B cell (primary cell): ENCODE measurements at regions not wholly inside any gene's neighbourhood (a gene's known extent, or its start where the extent isn't known, plus 50 kb on each side); places are given as distances from the start of the nearest gene placed in this dataset.

Source experiments
- ATAC-seq: fragments of 200-7000 bp; cut with Tn5 transposase; one replicate; pipeline ENCODE4 v1.10.0; 2021; ENCODE audit warnings: low read depth, mild to moderate bottlenecking, moderate number of reproducible peaks, moderate library complexity
- CTCF ChIA-PET: fragments of 350-600 bp; sonication (Branson Sonifier 250); formaldehyde crosslinking; loops from one replicate; lab custom pipeline; 2021; ENCODE audit warnings: antibody characterized with exemption, inconsistent platforms; lab: Charles Lee
- POLR2A ChIA-PET: fragments of 350-600 bp; sonication (Branson Sonifier 250); formaldehyde crosslinking; loops from one replicate; lab custom pipeline; 2021; ENCODE audit warnings: antibody characterized with exemption; lab: Charles Lee
- DNase-seq: peaks from one replicate; pipeline ENCODE4 v3.0.0; 2013
- H2AFZ ChIP-seq: 2 replicates; pipeline ENCODE4 v1.6.1; 2012; ENCODE audit warnings: mild to moderate bottlenecking, low read depth, low read length; ENCODE audit not compliant: insufficient read depth, poor library complexity, severe bottlenecking
- H3K27ac ChIP-seq, 2 donors: 1 replicate in 1 of 2; 2 replicates in 1 of 2; pipeline ENCODE4 v1.5.1; 2012 to 2013; ENCODE audit warnings: low read length in 2 of 2, mild to moderate bottlenecking in 2 of 2, moderate library complexity in 1 of 2
- H3K27me3 ChIP-seq, 4 experiments: fragments of 200-600 bp in 1 of 4; sonication (generic) in 1 of 4; replicated peaks in 1 of 4; 1 replicate in 2 of 4; 2 replicates in 2 of 4; pipeline versions ENCODE4 v1.6.1 to v1.7.0; 2013 to 2016; ENCODE audit warnings: low read length in 3 of 4, mild to moderate bottlenecking in 2 of 4, mixed read lengths in 1 of 4, moderate library complexity in 1 of 4; ENCODE audit not compliant: insufficient read depth in 4 of 4, control insufficient read depth in 3 of 4; ENCODE audit errors: control extremely low read depth in 1 of 4
- H3K36me3 ChIP-seq, 2 experiments: replicated peaks in 1 of 2; 1 replicate in 1 of 2; 2 replicates in 1 of 2; pipeline versions ENCODE4 v1.6.1 to v1.7.1; 2013; ENCODE audit warnings: low read length in 1 of 2; ENCODE audit not compliant: insufficient read depth in 2 of 2, control insufficient read depth in 1 of 2; ENCODE audit errors: control extremely low read depth in 1 of 2, extremely low read depth in 1 of 2
- H3K4me1 ChIP-seq, 2 donors: fragments of 200-600 bp in 1 of 2; sonication (generic) in 1 of 2; 1 replicate in 1 of 2; 2 replicates in 1 of 2; pipeline versions ENCODE4 v1.5.1 to v1.6.1; 2013 to 2017; ENCODE audit warnings: low read length in 2 of 2; ENCODE audit not compliant: control insufficient read depth in 2 of 2, insufficient read depth in 2 of 2
- H3K4me2 ChIP-seq: replicated peaks from 2 replicates; pipeline ENCODE3; 2012; ENCODE audit warnings: mild to moderate bottlenecking, low read depth, low read length; ENCODE audit not compliant: poor library complexity, severe bottlenecking
- H3K4me3 ChIP-seq, 5 experiments: fragments of 200-600 bp in 1 of 5; sonication (generic) in 1 of 5; 1 replicate in 3 of 5; 2 replicates in 2 of 5; pipeline versions ENCODE4 v1.5.1 to v1.7.0; 2011 to 2016; ENCODE audit warnings: low read length in 4 of 5, mild to moderate bottlenecking in 4 of 5, low read depth in 2 of 5, control low read depth in 1 of 5, moderate library complexity in 1 of 5; ENCODE audit not compliant: insufficient read depth in 1 of 5; ENCODE audit errors: control extremely low read depth in 1 of 5, extremely low read depth in 1 of 5
- H3K79me2 ChIP-seq: fragments of 200-600 bp; sonication (generic); one replicate; pipeline ENCODE4 v1.6.0; 2016; ENCODE audit warnings: low read length; ENCODE audit not compliant: control insufficient read depth, insufficient read depth
- H3K9ac ChIP-seq: fragments of 200-600 bp; sonication (generic); 2 replicates; pipeline ENCODE4 v1.6.1; 2017; ENCODE audit warnings: mild to moderate bottlenecking, low read length, moderate library complexity
- H3K9me3 ChIP-seq, 3 donors: one replicate each; pipeline versions ENCODE4 v1.6.1 to v1.7.1; 2013; ENCODE audit warnings: low read length in 2 of 3; ENCODE audit not compliant: control insufficient read depth in 2 of 3, insufficient read depth in 1 of 3; ENCODE audit errors: control extremely low read depth in 1 of 3
- H4K20me1 ChIP-seq: 2 replicates; pipeline ENCODE4 v1.6.0; 2012; ENCODE audit warnings: mild to moderate bottlenecking, low read length; ENCODE audit not compliant: insufficient read depth, control insufficient read depth, poor library complexity, severe bottlenecking
- H3K27ac Mint-ChIP-seq: one replicate; pipeline ENCODE4 v1.8.0; 2021; ENCODE audit warnings: mixed read lengths
- H3K27me3 Mint-ChIP-seq: one replicate; pipeline ENCODE4 v1.8.0; 2021; ENCODE audit warnings: mixed read lengths
- H3K4me1 Mint-ChIP-seq: one replicate; pipeline ENCODE4 v1.8.0; 2021; ENCODE audit warnings: mixed read lengths
- H3K4me3 Mint-ChIP-seq: one replicate; pipeline ENCODE4 v1.8.0; 2021; ENCODE audit warnings: mixed read lengths
- H3K9me3 Mint-ChIP-seq: one replicate; pipeline ENCODE4 v1.8.0; 2022; ENCODE audit warnings: mixed read lengths; ENCODE audit not compliant: insufficient read depth
- EZH2 ChIP-seq: IDR thresholded peaks from 2 replicates; pipeline ENCODE4 v1.6.1; 2012; ENCODE audit warnings: borderline replicate concordance, low read depth, mild to moderate bottlenecking, moderate library complexity, low read length; ENCODE audit not compliant: insufficient read depth, poor library complexity, severe bottlenecking
- WGBS: methylation state at CpG from one replicate; pipeline ENCODE4 v1.1.5; 2013; ENCODE audit warnings: missing lambda C conversion rate; ENCODE audit not compliant: insufficient coverage; 5-methylcytosine and 5-hydroxymethylcytosine counted together
- intact Hi-C: fragments of 100-400 bp; cut with micrococcal nuclease; formaldehyde crosslinking; loops from one replicate; pipeline ENCODE4 v1.10.0; 2022
- TF ChIP-seq, protein P1 (sequence below): fragments of 200-600 bp; IDR thresholded peaks from one replicate; pipeline ENCODE4 v1.8.0; 2022; ENCODE audit warnings: antibody characterized with exemption, mild to moderate bottlenecking

DNA sequence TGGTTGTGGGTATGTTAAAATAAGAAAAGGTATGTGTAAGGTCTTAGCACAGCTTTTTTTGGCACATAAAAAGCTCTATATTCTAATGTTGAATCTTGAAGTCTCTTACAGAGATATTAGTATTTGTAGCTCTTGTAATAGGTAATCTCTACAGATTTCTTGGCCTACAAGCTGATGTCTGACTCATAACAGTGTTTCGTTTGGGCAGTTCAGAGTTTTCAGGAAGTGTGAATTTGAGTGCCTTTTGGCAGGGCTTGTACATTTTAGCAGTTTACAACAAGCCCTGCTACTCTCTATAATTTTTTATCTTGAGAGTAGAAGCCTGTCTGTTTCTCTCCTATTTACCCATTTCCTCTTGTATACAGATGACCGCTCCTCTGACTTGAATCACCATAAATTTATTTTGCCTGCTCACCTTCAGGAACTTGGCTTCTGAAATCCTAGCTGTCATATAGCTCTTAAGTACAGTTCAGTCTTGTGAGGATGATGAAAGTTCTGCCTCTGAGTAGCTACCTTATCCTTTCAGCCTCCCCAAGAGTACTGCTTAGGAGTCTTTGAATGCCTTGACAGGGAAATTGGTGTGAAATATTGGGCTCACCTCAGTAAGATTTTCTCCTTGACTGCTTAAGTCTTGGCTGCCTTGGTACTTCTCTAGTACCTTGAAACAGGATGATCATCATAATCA lies 419.9 kb upstream of the RARB start:
- H3K4me3 ChIP-seq, result no peak overlapping the region
- Mint-ChIP-seq H3K9me3 (no peaks in the 10 kb centered on the region), H3K4me1 (no peaks in the 10 kb centered on the region), H3K4me3 (no peak overlapping the region), H3K27ac (no peak overlapping the region), H3K27me3 (no peaks in the 10 kb centered on the region)
- no peak overlapping the region for H2AFZ ChIP-seq
- TF ChIP-seq EZH2, result no peak
- TF ChIP-seq, protein P1, sequence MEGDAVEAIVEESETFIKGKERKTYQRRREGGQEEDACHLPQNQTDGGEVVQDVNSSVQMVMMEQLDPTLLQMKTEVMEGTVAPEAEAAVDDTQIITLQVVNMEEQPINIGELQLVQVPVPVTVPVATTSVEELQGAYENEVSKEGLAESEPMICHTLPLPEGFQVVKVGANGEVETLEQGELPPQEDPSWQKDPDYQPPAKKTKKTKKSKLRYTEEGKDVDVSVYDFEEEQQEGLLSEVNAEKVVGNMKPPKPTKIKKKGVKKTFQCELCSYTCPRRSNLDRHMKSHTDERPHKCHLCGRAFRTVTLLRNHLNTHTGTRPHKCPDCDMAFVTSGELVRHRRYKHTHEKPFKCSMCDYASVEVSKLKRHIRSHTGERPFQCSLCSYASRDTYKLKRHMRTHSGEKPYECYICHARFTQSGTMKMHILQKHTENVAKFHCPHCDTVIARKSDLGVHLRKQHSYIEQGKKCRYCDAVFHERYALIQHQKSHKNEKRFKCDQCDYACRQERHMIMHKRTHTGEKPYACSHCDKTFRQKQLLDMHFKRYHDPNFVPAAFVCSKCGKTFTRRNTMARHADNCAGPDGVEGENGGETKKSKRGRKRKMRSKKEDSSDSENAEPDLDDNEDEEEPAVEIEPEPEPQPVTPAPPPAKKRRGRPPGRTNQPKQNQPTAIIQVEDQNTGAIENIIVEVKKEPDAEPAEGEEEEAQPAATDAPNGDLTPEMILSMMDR, result no peak
- DNase-seq (no peak), ATAC-seq (no peak)
- no peaks in the 10 kb centered on the region for H4K20me1 ChIP-seq
- no peaks in the 10 kb centered on the region for H3K36me3 ChIP-seq
- no peaks in the 10 kb centered on the region for H3K4me1 ChIP-seq
- no peak overlapping the region for H3K27ac ChIP-seq
- H3K27me3 ChIP-seq, result no peaks in the 10 kb centered on the region
- CTCF ChIA-PET, result no interaction called here
- POLR2A ChIA-PET, result no interaction called here
- no peaks in the 10 kb centered on the region for H3K9me3 ChIP-seq
- H3K79me2 ChIP-seq, result no peaks in the 10 kb centered on the region
- H3K9ac ChIP-seq, result no peak overlapping the region
- H3K4me2 ChIP-seq, result no peak overlapping the region
- intact Hi-C loops, result no loop called here
- no CpG with 5 or more reads among the region's 2 CpGs for WGBS

DNA sequence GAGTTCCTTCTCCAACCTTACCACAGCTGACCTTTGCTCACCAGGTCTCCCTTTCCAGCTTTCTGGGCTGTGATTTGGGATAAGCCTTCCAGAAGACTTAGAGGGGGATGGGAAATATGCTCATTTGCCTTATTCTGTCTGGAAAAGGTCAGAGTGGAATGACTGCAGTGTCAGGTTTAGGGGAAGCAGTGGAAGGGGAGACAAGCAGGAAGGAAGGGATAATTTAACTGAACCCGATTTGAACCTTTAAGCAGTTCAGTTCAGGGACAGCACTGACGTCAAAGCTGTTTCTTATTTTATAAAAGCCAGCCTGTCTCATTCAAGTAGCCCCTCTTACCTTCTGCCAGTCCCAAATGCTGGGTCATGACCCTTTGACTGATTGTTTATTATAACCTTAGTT lies 418.4 kb upstream of the RARB start:
- Histone ChIP-seq H3K27ac (no peak overlapping the region), H3K9ac (no peak overlapping the region), H3K9me3 (no peaks in the 10 kb centered on the region), H3K4me2 (no peak overlapping the region), H3K4me3 (no peak overlapping the region), H4K20me1 (no peaks in the 10 kb centered on the region), H2AFZ (no peak overlapping the region), H3K4me1 (no peaks in the 10 kb centered on the region), H3K79me2 (no peaks in the 10 kb centered on the region), H3K27me3 (no peaks in the 10 kb centered on the region), H3K36me3 (no peaks in the 10 kb centered on the region)
- DNase-seq (no peak), ATAC-seq (no peak)
- WGBS, result 60% methylated on average over 1 of the region's 2 CpGs
- H3K27me3 Mint-ChIP-seq, result no peaks in the 10 kb centered on the region
- intact Hi-C loops, result no loop called here
- POLR2A ChIA-PET, result no interaction called here
- H3K27ac Mint-ChIP-seq, result no peak overlapping the region
- no peaks in the 10 kb centered on the region for H3K4me1 Mint-ChIP-seq
- TF ChIP-seq, protein P1, result no peak
- TF ChIP-seq EZH2, result no peak
- CTCF ChIA-PET, result no interaction called here
- no peak overlapping the region for H3K4me3 Mint-ChIP-seq
- no peaks in the 10 kb centered on the region for H3K9me3 Mint-ChIP-seq
